Lower lobe of right lung (tissue), 2 donors: ENCODE measurements at regions not wholly inside any gene's neighbourhood (a gene's known extent, or its start where the extent isn't known, plus 50 kb on each side); places are given as distances from the start of the nearest gene placed in this dataset.

Experiments used
- ATAC-seq, 2 donors: fragments of 200-7000 bp; cut with Tn5 transposase; one replicate each; pipeline ENCODE4 v1.9.1; 2020 to 2022; ENCODE audit warnings: mild to moderate bottlenecking in 2 of 2, moderate library complexity in 2 of 2
- DNase-seq: peaks from one replicate; pipeline ENCODE4 v3.0.0-alpha.2; 2020
- H3K27ac ChIP-seq: fragments of 200-600 bp; one replicate; pipeline ENCODE4 v1.8.0; 2022
- H3K27me3 ChIP-seq: fragments of 200-600 bp; one replicate; pipeline ENCODE4 v1.8.0; 2022; ENCODE audit warnings: low read depth
- H3K36me3 ChIP-seq: fragments of 200-600 bp; one replicate; pipeline ENCODE4 v1.8.0; 2022; ENCODE audit warnings: mild to moderate bottlenecking
- H3K4me1 ChIP-seq: fragments of 200-600 bp; one replicate; pipeline ENCODE4 v1.8.0; 2022
- H3K4me3 ChIP-seq: fragments of 200-600 bp; one replicate; pipeline ENCODE4 v1.8.0; 2022; ENCODE audit warnings: mild to moderate bottlenecking
- H3K9me3 ChIP-seq: fragments of 200-600 bp; one replicate; pipeline ENCODE4 v1.8.0; 2022
- intact Hi-C: fragments of 100-400 bp; cut with DNase I; formaldehyde crosslinking; loops from one replicate; pipeline ENCODE4 v1.11.0; 2022
- TF ChIP-seq, protein P1 (sequence below): fragments of 200-600 bp; IDR thresholded peaks from one replicate; pipeline ENCODE4 v1.8.0; 2022; ENCODE audit warnings: antibody characterized with exemption, mild to moderate bottlenecking
- donor health status: DM: no; HTN: yes; CAD: no; lungs with severe emphysema.

DNA sequence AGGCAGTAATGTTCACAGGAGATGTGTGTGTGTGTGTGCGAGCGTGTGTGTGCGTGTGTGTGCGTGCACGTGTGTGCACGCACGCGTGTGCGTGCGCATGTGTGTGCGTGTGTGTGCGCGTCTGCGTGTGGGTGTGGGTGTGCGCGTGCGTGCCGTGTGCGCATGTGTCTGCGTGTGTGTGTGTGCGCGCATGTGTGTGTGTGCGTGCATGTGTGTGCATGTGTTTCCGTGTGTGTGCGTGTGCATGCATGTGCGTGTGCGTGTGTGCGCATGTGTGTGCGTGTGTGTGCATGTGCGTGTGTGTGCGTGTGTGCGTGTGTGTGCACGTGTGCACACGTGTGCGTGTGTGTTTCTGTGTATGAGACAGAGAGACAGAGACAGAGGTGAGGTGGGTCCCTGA, 136.0 kb upstream of the CST7 start:
- no peaks in the 10 kb centered on the region for H3K9me3 ChIP-seq
- H3K36me3 ChIP-seq, result no peaks in the 10 kb centered on the region
- H3K27me3 ChIP-seq, result no peaks in the 10 kb centered on the region
- intact Hi-C loops, result no loop called here
- H3K27ac ChIP-seq, result no peak overlapping the region
- TF ChIP-seq, protein P1, sequence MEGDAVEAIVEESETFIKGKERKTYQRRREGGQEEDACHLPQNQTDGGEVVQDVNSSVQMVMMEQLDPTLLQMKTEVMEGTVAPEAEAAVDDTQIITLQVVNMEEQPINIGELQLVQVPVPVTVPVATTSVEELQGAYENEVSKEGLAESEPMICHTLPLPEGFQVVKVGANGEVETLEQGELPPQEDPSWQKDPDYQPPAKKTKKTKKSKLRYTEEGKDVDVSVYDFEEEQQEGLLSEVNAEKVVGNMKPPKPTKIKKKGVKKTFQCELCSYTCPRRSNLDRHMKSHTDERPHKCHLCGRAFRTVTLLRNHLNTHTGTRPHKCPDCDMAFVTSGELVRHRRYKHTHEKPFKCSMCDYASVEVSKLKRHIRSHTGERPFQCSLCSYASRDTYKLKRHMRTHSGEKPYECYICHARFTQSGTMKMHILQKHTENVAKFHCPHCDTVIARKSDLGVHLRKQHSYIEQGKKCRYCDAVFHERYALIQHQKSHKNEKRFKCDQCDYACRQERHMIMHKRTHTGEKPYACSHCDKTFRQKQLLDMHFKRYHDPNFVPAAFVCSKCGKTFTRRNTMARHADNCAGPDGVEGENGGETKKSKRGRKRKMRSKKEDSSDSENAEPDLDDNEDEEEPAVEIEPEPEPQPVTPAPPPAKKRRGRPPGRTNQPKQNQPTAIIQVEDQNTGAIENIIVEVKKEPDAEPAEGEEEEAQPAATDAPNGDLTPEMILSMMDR, result no peak
- H3K4me3 ChIP-seq, result no peak overlapping the region
- no peaks in the 10 kb centered on the region for H3K4me1 ChIP-seq
- ATAC-seq (no peak), DNase-seq (no peak)

DNA sequence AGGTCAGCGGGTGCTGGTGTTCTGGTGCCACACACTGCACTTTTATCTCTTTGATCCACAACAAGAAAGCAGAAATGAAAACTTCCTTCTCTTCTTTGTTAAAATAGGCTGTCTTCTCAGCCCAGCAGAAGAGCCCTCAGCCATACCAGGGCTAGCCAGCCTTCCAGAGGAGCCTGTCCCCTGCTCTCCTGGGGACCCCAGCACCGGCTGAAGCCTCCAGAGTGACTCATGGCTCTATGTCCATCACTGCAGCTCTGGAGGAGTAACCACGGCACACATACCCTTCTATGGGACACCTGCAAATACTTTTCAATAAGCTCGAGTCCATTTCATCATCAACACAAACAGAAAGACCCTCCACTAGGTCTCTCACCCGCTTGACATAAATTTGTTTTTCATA, 135.6 kb upstream of the CST7 start:
- no peaks in the 10 kb centered on the region for H3K9me3 ChIP-seq

DNA sequence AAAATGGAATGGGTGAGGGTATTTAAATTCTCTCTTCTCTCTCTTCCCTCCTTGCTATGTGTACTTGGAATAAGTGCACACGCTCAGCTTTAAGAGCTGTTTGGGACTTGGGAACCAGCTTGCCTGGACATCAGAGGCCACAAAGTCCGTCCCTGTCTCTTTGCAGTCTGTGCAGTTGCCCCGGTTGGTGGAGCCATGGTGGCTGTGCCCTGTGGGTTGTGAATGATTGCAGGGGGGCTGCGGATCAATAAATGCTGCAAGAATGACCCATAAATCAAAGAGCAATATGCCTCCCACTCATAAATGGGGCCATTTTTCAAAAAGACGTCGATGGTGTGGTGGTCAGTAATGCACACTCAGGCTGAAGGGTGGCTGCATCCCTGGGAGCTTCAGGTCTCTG, 135.1 kb upstream of the CST7 start:
- Histone ChIP-seq H3K9me3 (no peaks in the 10 kb centered on the region), H3K36me3 (no peaks in the 10 kb centered on the region), H3K27ac (no peak overlapping the region), H3K4me3 (no peak overlapping the region), H3K27me3 (no peaks in the 10 kb centered on the region), H3K4me1 (no peaks in the 10 kb centered on the region)
- no peak for ATAC-seq
- DNase-seq, result no peak
- TF ChIP-seq, protein P1, result no peak
- intact Hi-C loops, result no loop called here

More for the DNA sequence above, 135.6 kb upstream of the CST7 start:
- intact Hi-C loops, result no loop called here
- Histone ChIP-seq H3K4me1 (no peaks in the 10 kb centered on the region), H3K4me3 (no peak overlapping the region), H3K27me3 (no peaks in the 10 kb centered on the region), H3K27ac (no peak overlapping the region), H3K36me3 (no peaks in the 10 kb centered on the region)
- no peak for ATAC-seq
- DNase-seq, result no peak
- TF ChIP-seq, protein P1, result no peak

DNA sequence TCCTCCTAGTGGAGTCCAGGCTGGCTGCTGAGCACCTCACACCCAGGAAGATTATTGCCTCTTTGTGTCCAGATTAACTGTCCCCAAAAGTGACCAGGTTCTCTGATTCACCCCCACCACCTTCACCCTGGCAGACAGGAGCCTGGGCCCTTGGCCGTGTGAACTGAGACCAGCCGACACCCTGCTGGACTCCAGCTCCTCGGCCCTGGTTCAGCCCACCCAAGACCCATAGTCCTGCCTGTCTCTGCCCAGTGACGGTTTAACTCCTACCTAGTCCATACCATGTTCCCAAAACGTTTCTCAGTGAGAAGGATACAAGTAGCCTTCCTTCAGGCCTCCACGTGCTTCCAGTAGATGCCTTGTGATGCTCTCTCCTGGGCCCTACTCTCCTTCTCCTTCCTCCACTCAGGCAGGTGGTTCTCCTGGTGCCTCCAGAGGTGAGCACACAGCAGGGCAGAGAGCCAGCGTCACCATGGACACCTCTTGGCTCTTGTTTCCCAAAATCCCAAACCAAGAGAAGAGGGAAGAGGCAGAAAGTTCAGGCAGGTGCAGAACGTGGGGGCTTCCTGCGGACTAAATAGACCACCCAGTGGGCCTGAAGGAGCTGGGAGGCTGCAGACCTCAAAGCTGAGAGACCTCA, 134.4 kb upstream of the CST7 start:
- TF ChIP-seq, protein P1, result no peak
- Histone ChIP-seq H3K27me3 (no peaks in the 10 kb centered on the region), H3K36me3 (no peaks in the 10 kb centered on the region), H3K4me1 (no peaks in the 10 kb centered on the region), H3K4me3 (no peak overlapping the region), H3K27ac (no peak overlapping the region), H3K9me3 (no peaks in the 10 kb centered on the region)
- DNase-seq (no peak), ATAC-seq (no peak)
- intact Hi-C loops, result no loop called here

DNA sequence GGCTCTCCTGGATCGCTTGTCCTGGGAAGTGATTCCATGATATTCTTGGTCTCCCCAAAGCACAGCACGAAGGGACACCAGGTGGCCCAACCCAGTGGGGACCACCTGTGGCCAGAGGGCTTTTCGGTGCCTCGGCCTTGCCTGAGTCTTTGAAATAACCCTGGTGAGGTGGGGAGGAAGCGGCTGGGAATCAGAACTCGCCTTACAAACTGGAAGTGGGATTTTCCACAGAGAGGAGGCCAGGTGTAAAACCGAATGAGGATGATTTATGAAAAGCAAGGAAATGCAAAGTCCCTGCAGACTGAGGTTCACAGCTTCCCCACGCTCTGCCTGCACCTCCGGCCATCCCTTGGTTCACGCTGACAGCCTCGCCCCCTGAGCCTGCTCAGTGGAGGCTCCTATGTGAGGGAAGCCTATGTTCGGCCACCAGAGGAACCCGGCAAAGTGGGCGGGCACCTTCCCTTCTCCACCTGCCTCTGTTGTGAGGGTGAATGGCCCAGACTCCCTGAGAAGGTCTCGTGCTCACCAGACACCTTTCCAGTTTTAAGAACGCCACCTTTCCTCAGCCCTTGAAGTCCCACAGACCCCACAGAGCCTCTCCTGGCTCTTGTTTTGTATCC, 133.8 kb upstream of the CST7 start:
- H3K27me3 ChIP-seq, result no peaks in the 10 kb centered on the region
- no peak for ATAC-seq
- TF ChIP-seq, protein P1, result no peak
- H3K4me3 ChIP-seq, result no peak overlapping the region
- intact Hi-C loops, result no loop called here
- H3K4me1 ChIP-seq, result no peaks in the 10 kb centered on the region
- H3K27ac ChIP-seq, result no peak overlapping the region
- H3K9me3 ChIP-seq, result no peaks in the 10 kb centered on the region
- no peak for DNase-seq
- H3K36me3 ChIP-seq, result no peaks in the 10 kb centered on the region
